Activated CD4-positive, alpha-beta T cell treated with anti-CD3 and anti-CD28 coated beads for 36 hours (primary cell): ENCODE measurements at regions not wholly inside any gene's neighbourhood (a gene's known extent, or its start where the extent isn't known, plus 50 kb on each side); places are given as distances from the start of the nearest gene placed in this dataset.

Source experiments
- ATAC-seq: fragments of 200-7000 bp; cut with Tn5 transposase; one replicate; pipeline ENCODE4 v1.10.0; 2021; ENCODE audit warnings: mild to moderate bottlenecking, moderate library complexity
- CTCF ChIA-PET: fragments of 350-600 bp; sonication (Branson Sonifier 250); formaldehyde crosslinking; loops from one replicate; lab custom pipeline; 2021; ENCODE audit warnings: antibody characterized with exemption; lab: Charles Lee
- POLR2A ChIA-PET: fragments of 350-600 bp; sonication (Branson Sonifier 250); formaldehyde crosslinking; loops from one replicate; lab custom pipeline; 2021; ENCODE audit warnings: antibody characterized with exemption, inconsistent platforms; lab: Charles Lee
- DNase-seq: peaks from one replicate; pipeline ENCODE4 v3.0.0-alpha.2; 2020
- H3K27ac Mint-ChIP-seq: one replicate; pipeline ENCODE4 v1.8.0; 2021; ENCODE audit warnings: mixed read lengths
- H3K27me3 Mint-ChIP-seq: one replicate; pipeline ENCODE4 v1.8.0; 2021; ENCODE audit warnings: mixed read lengths
- H3K36me3 Mint-ChIP-seq: one replicate; pipeline ENCODE4 v1.8.0; 2021; ENCODE audit warnings: low read depth, mixed read lengths
- H3K4me1 Mint-ChIP-seq: one replicate; pipeline ENCODE4 v1.8.0; 2021; ENCODE audit warnings: mixed read lengths
- H3K4me3 Mint-ChIP-seq: one replicate; pipeline ENCODE4 v1.8.0; 2021; ENCODE audit warnings: mild to moderate bottlenecking, moderate library complexity, mixed read lengths
- H3K9me3 Mint-ChIP-seq: one replicate; pipeline ENCODE4 v1.8.0; 2021; ENCODE audit warnings: low read depth, mixed read lengths
- intact Hi-C, 2 experiments: fragments of 100-400 bp; cut with DNase I in 1 of 2; cut with micrococcal nuclease in 1 of 2; formaldehyde crosslinking; loops; one replicate each; pipeline versions ENCODE4 v1.14.2 to v1.15.1; 2022 to 2024; cut with DNase I, micrococcal nuclease

DNA sequence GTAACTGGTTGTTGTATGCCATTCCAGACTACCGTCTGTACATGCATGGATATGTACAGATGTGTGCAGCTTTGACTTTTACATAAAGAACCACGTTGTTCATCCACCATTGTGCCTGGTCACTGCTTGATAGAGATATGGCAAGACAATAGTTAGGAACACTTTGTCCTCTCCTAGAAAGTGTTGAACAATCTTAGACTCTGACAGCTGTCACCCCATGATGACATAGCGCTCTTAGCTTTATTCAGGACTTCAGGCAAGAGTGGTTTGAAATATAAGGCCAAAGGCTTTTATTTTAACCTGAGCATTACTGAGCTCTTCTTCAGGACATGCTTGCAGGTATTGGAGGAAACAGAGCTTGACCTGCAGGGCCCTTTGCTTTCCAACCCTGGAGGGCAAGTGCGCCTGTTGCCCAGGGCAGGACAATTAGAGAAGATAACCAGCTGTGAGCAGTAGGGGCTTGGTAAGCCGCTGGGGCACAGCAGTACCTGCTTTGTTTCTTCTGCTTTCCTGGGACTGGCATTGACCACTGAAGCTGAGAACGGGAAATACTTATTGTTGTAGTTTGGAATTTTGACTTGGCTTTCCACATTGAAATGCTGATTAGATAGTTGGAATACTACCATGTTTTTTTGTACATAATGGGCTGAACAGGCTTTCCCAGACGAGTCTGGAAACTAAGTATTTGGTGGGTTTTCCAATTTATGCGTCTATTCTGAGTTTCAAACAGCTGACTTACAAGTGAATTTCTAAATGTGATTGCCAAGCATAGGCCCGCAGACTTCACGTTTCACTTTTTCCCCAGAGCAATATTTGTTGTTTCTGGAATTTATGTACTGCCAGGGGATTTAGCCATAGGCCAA, 51.1 kb downstream of the GARRE1 start:
- no peaks in the 10 kb centered on the region for H3K9me3 Mint-ChIP-seq
- H3K4me3 Mint-ChIP-seq, result no peak overlapping the region
- CTCF ChIA-PET, result interaction anchor here (1.3 kb wide), 1 partner anchor 43 kb away, joined by 3 read pairs; no protein-coding TSS in a partner anchor
- ATAC-seq (no peak), DNase-seq (no peak)
- no peaks in the 10 kb centered on the region for H3K27me3 Mint-ChIP-seq
- POLR2A ChIA-PET, result interaction anchor here (0.8 kb wide), 1 partner anchor 24 kb away, joined by 3 read pairs; no protein-coding TSS in a partner anchor
- no peak overlapping the region for H3K27ac Mint-ChIP-seq
- H3K36me3 Mint-ChIP-seq, result peaks cover 14% of the 10 kb centered on the region
- peaks cover 48% of the 10 kb centered on the region for H3K4me1 Mint-ChIP-seq
- intact Hi-C loops, result loop anchor here in 1 of 2 experiments (5.0 kb wide), 1 partner anchor 783 kb away; the partner anchor contains the start of gene PEPD

DNA sequence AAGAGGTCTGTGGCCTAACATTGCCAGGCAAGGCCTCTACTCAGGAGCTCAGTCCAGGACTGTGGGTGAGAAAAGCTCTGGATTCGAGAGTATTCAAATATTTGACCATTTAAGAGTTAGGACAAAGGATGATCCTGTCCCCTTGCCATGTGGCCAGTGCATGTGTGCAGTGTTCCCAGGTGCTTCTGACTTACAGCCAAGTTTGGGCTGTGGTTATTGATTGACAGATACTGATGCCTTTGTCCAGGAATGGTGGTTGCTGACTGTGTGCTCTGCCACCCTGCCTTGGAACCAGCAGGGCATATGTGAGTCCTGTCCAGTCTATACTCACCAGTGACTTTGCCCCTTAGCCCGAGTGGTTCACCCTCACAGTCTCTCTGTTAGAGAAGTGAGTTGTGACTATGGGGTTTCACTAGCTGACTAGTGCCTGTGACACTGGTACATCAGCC, 51.9 kb downstream of the GARRE1 start:
- ATAC-seq, result peak; percentile 68
- no peaks in the 10 kb centered on the region for H3K9me3 Mint-ChIP-seq
- ChIA-PET POLR2A (interaction anchor here (0.8 kb wide), 1 partner anchor 25 kb away, joined by 3 read pairs; no protein-coding TSS in a partner anchor), CTCF (interaction anchor here (1.3 kb wide), 1 partner anchor 44 kb away, joined by 3 read pairs; no protein-coding TSS in a partner anchor)
- no peaks in the 10 kb centered on the region for H3K27me3 Mint-ChIP-seq
- peaks cover 13% of the 10 kb centered on the region for H3K36me3 Mint-ChIP-seq
- H3K27ac Mint-ChIP-seq, result peak overlapping the region; percentile 67
- intact Hi-C loops, result loop anchor here in 1 of 2 experiments (5.0 kb wide), 1 partner anchor 784 kb away; the partner anchor contains the start of gene PEPD
- DNase-seq, result peak; percentile 27
- H3K4me3 Mint-ChIP-seq, result no peak overlapping the region
- peaks cover 56% of the 10 kb centered on the region for H3K4me1 Mint-ChIP-seq

DNA sequence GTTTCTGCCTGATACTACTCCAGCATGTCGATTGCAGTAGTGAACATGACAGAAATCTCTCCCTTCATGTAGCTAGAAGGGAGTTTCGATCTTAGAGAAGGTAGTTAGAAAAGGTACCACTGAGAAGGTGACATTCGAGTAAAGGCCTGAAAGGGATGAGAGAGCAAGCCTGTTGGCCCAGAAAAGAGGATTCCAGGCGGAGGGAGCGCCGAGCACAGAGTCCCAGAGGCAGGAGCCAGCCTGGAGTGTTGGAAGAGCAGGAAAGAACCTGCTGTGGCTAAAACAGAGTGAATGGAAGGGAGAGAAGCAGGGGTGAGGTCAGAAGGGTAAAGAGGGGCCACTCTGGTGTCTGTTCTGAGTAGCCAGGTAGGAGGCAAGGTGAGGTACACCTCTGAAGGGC, 52.5 kb downstream of the GARRE1 start:
- intact Hi-C loops, result loop anchor here in 1 of 2 experiments (5.0 kb wide), 1 partner anchor 785 kb away; the partner anchor contains the start of gene PEPD
- H3K36me3 Mint-ChIP-seq, result peaks cover 13% of the 10 kb centered on the region
- H3K9me3 Mint-ChIP-seq, result no peaks in the 10 kb centered on the region
- peak overlapping the region; percentile 93 for H3K27ac Mint-ChIP-seq
- DNase-seq, result no peak
- ATAC-seq, result peak; percentile 42
- H3K4me3 Mint-ChIP-seq, result no peak overlapping the region
- CTCF ChIA-PET, result interaction anchor here (1.3 kb wide), 1 partner anchor 45 kb away, joined by 3 read pairs; no protein-coding TSS in a partner anchor
- POLR2A ChIA-PET, result no interaction called here
- no peaks in the 10 kb centered on the region for H3K27me3 Mint-ChIP-seq
- H3K4me1 Mint-ChIP-seq, result peaks cover 57% of the 10 kb centered on the region

DNA sequence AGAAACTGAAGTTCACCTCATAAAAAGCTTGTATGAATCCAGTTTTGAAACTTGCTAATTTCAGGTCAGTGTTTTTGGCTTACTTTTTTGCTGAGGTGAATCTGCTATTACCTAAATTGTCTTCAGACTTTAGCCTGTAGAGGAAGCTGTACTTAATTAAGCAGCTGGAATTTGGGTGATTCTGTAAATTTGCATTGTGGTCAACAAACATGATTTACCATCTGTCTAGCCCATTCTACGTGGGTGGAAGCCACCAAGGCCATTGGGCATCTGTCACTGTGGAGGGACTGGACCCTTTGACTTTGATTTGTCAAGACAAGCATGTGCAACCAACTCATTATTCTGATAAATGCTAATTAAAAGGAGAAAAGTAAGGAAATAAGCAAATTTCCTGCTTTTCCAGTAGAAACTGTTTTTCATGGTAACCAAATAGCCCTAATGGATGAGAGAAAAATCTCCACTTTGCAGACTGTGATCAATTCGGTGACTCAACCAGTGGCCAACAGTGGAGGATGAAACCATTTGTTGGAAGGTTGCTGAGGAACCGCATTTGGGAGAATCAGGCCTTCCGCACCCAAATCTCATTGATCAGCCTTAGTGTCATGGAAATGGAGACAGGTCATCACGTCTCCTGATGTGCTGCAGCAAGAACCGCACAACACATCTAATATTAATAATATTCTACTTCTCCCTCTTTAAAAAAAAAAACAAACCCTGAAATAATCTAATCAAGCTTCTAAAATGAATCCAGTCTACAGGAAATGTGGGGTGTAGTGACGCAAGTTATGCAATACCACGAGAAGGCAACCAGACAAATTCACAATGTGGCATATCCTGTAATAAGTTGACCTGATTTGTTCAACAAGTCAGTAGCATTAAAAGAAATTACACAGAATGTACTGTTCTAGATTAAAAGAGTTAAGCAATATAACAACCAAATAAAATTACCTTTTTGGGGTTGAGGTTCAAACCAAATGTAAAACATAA, 54.3 kb downstream of the GARRE1 start:
- ATAC-seq (peak; percentile 21), DNase-seq (peak; percentile 32)
- Mint-ChIP-seq H3K4me1 (peaks cover 69% of the 10 kb centered on the region), H3K36me3 (peaks cover 11% of the 10 kb centered on the region), H3K9me3 (no peaks in the 10 kb centered on the region), H3K27me3 (no peaks in the 10 kb centered on the region), H3K4me3 (peak overlapping the region; percentile 20), H3K27ac (peak overlapping the region; percentile 90)
- intact Hi-C loops, result loop anchor here in 1 of 2 experiments (2.0 to 5.0 kb wide), 2 partner anchors 38 to 786 kb away; partner anchors contain the start of gene PEPD
- ChIA-PET POLR2A (no interaction called here), CTCF (interaction anchor here (0.6 to 1.2 kb wide), 6 partner anchors 20 to 267 kb away, joined by 3 read pairs; no protein-coding TSS in a partner anchor)

DNA sequence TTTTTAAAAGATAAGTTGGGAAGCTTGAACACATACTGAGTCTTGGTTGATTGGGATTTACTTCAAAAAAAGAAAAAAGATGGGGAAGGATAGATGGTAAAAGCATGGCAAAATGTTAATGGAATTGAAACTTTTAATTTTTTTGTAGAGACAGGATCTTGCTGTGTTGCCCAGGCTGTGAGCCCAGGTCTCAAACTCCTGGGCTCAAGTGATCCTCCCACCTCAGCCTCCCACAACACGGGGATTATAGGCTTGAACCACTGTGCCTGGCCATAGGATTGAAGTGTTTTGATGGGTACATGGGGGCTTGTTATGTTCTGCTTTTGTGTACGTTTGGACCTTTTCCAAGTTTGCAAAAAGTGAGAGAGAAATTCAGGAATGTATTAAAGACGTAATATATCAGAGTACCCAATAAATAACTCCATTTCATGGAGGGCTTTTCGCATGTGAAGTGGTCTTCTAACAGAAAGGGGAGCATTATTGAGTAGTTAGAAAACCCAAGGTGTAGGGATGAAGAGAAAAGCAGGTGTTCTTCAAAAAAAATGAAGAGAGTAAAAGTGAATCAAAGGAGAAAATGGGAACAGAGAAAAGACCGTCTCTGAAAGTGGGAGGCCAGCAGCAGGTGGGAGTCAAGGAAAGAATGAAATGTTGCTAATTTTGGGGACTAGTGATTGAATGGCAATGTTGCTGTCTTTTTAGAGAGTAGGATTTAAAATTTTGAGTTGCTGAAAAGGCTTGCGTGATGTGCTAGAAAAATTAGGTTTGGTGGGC, 55.2 kb downstream of the GARRE1 start:
- Mint-ChIP-seq H3K4me3 (peak overlapping the region; percentile 20), H3K36me3 (peaks cover 10% of the 10 kb centered on the region), H3K9me3 (no peaks in the 10 kb centered on the region), H3K27me3 (no peaks in the 10 kb centered on the region), H3K4me1 (peaks cover 72% of the 10 kb centered on the region), H3K27ac (peak overlapping the region; percentile 90)
- DNase-seq (no peak), ATAC-seq (no peak)
- intact Hi-C loops, result loop anchor here in 1 of 2 experiments (2.0 to 5.0 kb wide), 2 partner anchors 39 to 787 kb away; partner anchors contain the start of gene PEPD
- POLR2A ChIA-PET, result no interaction called here
- CTCF ChIA-PET, result interaction anchor here (0.6 to 1.0 kb wide), 4 partner anchors 37 to 268 kb away, joined by 3 read pairs; no protein-coding TSS in a partner anchor

DNA sequence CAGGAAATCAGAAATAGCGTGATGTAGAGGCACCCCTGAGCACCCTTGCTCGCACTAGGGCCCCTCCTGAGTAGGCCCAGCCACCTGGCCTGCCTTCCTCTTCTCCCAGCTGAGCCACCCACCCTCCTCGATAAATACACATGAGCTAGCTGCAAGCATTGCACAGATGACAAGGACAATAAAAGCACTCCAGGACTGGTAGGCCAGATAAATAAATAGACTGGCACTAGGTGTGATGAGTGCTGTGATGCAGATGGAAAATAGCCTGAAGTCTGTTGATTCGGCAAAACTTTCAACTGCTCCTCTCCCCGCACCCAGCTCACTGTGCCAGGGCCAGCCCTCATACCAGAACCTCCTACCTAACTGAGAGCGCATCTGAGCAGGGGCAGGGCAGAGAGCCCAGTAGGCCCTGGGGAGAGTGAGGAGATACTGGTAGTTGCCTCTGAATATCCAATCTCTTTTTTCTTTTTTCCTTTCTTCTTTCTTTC, 54.5 kb upstream of the GPI start:
- peaks cover 75% of the 10 kb centered on the region for H3K4me1 Mint-ChIP-seq
- H3K4me3 Mint-ChIP-seq, result peak overlapping the region; percentile 26
- peak; percentile 55 for ATAC-seq
- peak overlapping the region; percentile 90 for H3K27ac Mint-ChIP-seq
- H3K36me3 Mint-ChIP-seq, result peaks cover 7% of the 10 kb centered on the region
- POLR2A ChIA-PET, result no interaction called here
- H3K9me3 Mint-ChIP-seq, result no peaks in the 10 kb centered on the region
- intact Hi-C loops, result no loop called here
- H3K27me3 Mint-ChIP-seq, result no peaks in the 10 kb centered on the region
- peak; percentile 50 for DNase-seq
- CTCF ChIA-PET, result interaction anchor here (1.2 kb wide), 1 partner anchor 24 kb away, joined by 3 read pairs; no protein-coding TSS in a partner anchor

DNA sequence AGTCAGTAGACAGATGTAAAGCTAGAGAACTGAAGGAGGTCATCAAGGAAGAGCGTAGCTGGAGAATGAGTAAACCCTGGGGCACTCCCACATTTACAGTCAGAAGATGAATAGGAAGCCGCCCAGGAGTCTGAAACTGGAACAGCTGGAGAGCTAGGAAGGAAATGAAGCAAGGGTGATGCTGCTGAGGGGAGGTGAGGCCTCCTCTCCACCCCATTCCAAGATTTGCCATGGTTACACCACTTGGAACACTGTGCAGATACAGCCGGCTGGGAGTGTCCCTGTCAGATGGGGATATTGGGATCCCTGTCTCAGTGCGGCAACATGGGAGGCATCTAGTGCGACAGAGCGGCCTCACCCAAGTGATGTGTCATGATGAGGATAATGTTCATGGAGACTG, 51.8 kb upstream of the GPI start:
- DNase-seq (no peak), ATAC-seq (no peak)
- Mint-ChIP-seq H3K27ac (no peak overlapping the region), H3K27me3 (no peaks in the 10 kb centered on the region), H3K9me3 (no peaks in the 10 kb centered on the region), H3K4me3 (no peak overlapping the region), H3K4me1 (peaks cover 76% of the 10 kb centered on the region), H3K36me3 (peaks cover 2% of the 10 kb centered on the region)
- CTCF ChIA-PET, result interaction anchor here (0.5 kb wide), 1 partner anchor 164 kb away, joined by 3 read pairs; no protein-coding TSS in a partner anchor
- POLR2A ChIA-PET, result no interaction called here
- intact Hi-C loops, result no loop called here

DNA sequence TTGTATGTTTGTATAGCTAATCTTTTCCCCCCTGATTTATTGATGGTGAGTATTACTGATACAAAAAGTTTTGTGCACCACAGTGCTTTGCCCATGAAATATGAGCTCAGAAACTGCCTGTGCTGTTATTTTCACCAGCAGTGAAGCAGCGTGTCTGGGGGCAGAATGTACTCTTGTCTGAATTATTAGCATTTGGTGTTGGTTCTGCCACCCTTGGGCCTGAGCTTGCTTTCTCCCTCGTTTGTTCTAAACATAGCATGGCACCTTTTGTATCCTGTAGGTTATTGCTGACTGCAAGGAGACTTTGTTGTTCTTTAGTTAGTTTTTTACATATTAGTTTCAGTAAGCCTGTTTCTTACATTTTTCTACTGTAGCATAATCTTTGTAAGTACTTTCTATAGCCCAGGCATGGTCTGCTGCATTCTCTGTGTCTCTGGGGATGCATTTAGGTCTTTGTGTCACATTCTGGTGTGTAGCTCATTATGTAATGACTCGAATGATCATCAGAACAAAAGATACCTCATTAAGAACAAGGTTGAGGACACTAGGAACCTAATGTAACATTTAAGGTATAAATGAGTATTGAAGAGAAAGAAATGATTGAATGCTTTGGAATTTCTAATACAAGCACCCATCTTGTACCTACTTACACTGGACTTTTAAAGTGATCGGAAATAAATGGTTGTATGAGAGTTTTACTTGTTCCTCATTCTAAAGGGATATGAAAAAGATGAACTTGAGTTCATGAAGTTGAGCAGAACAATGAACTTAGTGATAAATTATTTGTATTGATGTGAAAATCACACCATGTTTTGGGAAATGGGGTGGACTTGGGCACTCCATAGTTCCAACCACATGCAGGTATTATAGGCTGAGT, 50.3 kb upstream of the GPI start:
- POLR2A ChIA-PET, result interaction anchor here (0.8 kb wide), 1 partner anchor 143 kb away, joined by 5 read pairs; no protein-coding TSS in a partner anchor
- ATAC-seq (no peak), DNase-seq (no peak)
- intact Hi-C loops, result loop anchor here in 1 of 2 experiments (5.0 kb wide), 1 partner anchor 42 kb away; no protein-coding TSS in a partner anchor
- CTCF ChIA-PET, result interaction anchor here (0.6 to 1.1 kb wide), 3 partner anchors 13 to 110 kb away, joined by 3 read pairs; no protein-coding TSS in a partner anchor
- no peaks in the 10 kb centered on the region for H3K9me3 Mint-ChIP-seq
- peaks cover 2% of the 10 kb centered on the region for H3K36me3 Mint-ChIP-seq
- H3K27me3 Mint-ChIP-seq, result no peaks in the 10 kb centered on the region
- peaks cover 74% of the 10 kb centered on the region for H3K4me1 Mint-ChIP-seq
- no peak overlapping the region for H3K27ac Mint-ChIP-seq
- no peak overlapping the region for H3K4me3 Mint-ChIP-seq
